ENCODE measurements at regions not wholly inside any gene's neighbourhood (a gene's known extent, or its start where the extent isn't known, plus 50 kb on each side); places are given as distances from the start of the nearest gene placed in this dataset.

GRCh38 chr3:194962056-194962455, 276.4 kb downstream of the FAM43A start:
- CTCF ChIA-PET, result no interaction called here
- no peak for DNase-seq (ENCODE audit: low read depth, low spot score)
- no peak for TF ChIP-seq CTCF (IDR thresholded peaks at IDR 0.05; ENCODE audit: low read depth, low read length)
- Histone ChIP-seq H3K27ac (ENCODE audit: low read depth, low read length) (no peak overlapping the region), H3K9me3 (ENCODE audit: control insufficient read depth, insufficient read depth, low read length) (no peaks in the 10 kb centered on the region), H3K4me3 (ENCODE audit: low read depth, low read length) (no peak overlapping the region), H3K27me3 (ENCODE audit: control insufficient read depth, insufficient read depth, low read length) (peaks cover 20% of the 10 kb centered on the region)
- POLR2A ChIA-PET, result no interaction called here

- CTCF ChIA-PET, result no interaction called here
- Histone ChIP-seq H3K4me3 (ENCODE audit: low read depth, low read length) (no peak overlapping the region), H3K9me3 (ENCODE audit: control insufficient read depth, insufficient read depth, low read length) (no peaks in the 10 kb centered on the region), H3K27ac (ENCODE audit: low read depth, low read length) (no peak overlapping the region), H3K27me3 (ENCODE audit: control insufficient read depth, insufficient read depth, low read length) (peaks cover 23% of the 10 kb centered on the region)
- POLR2A ChIA-PET, result no interaction called here
- no peak for DNase-seq (ENCODE audit: low read depth, low spot score)
- TF ChIP-seq CTCF (IDR thresholded peaks at IDR 0.05; ENCODE audit: low read depth, low read length), result no peak
Observed at GRCh38 chr3:194964809-194965208, 279.1 kb downstream of the FAM43A start.

- H3K27ac ChIP-seq (ENCODE audit: low read depth, low read length), result no peak overlapping the region
- H3K9me3 ChIP-seq (ENCODE audit: control insufficient read depth, insufficient read depth, low read length), result no peaks in the 10 kb centered on the region
- POLR2A ChIA-PET, result no interaction called here
- H3K27me3 ChIP-seq (ENCODE audit: control insufficient read depth, insufficient read depth, low read length), result peaks cover 22% of the 10 kb centered on the region
- CTCF ChIA-PET, result interaction anchor here (0.8 kb wide), 1 partner anchor 18 kb away, joined by 3 read pairs; no protein-coding TSS in a partner anchor
- H3K4me3 ChIP-seq (ENCODE audit: low read depth, low read length), result no peak overlapping the region
- DNase-seq (ENCODE audit: low read depth, low spot score), result no peak
- TF ChIP-seq CTCF (IDR thresholded peaks at IDR 0.05; ENCODE audit: low read depth, low read length), result no peak
Observed at GRCh38 chr3:194967151-194968117, 281.8 kb downstream of the FAM43A start.

GRCh38 chr3:194970066-194970465, 284.4 kb downstream of the FAM43A start:
- no peak for DNase-seq (ENCODE audit: low read depth, low spot score)

More at GRCh38 chr3:194970066-194970465, 284.4 kb downstream of the FAM43A start:
- peaks cover 31% of the 10 kb centered on the region for H3K27me3 ChIP-seq (ENCODE audit: control insufficient read depth, insufficient read depth, low read length)
- H3K9me3 ChIP-seq (ENCODE audit: control insufficient read depth, insufficient read depth, low read length), result no peaks in the 10 kb centered on the region
- TF ChIP-seq CTCF (IDR thresholded peaks at IDR 0.05; ENCODE audit: low read depth, low read length), result no peak
- no peak overlapping the region for H3K27ac ChIP-seq (ENCODE audit: low read depth, low read length)
- ChIA-PET CTCF (no interaction called here), POLR2A (no interaction called here)
- H3K4me3 ChIP-seq (ENCODE audit: low read depth, low read length), result no peak overlapping the region

All from AG04450 (cell line).